Muscle of arm (tissue), 1 donor: ENCODE measurements at regions not wholly inside any gene's neighbourhood (a gene's known extent, or its start where the extent isn't known, plus 50 kb on each side); places are given as distances from the start of the nearest gene placed in this dataset.

Source experiments
- DNase-seq: peaks from one replicate; pipeline ENCODE4 v3.0.0-alpha.2; 2013

- DNase-seq, result no peak
Observed at GRCh38 chr6:22884456-22884855, 315.1 kb downstream of the HDGFL1 start.

GRCh38 chr6:22886650-22887581 lies 317.6 kb downstream of the HDGFL1 start:
- no peak for DNase-seq

- no peak for DNase-seq
Observed at GRCh38 chr6:22888163-22888752, 318.9 kb downstream of the HDGFL1 start.

GRCh38 chr6:22891934-22892333 lies 322.6 kb downstream of the HDGFL1 start:
- DNase-seq, result no peak

- DNase-seq, result peak; percentile 84
Observed at GRCh38 chr6:22892452-22892851, 323.1 kb downstream of the HDGFL1 start.

GRCh38 chr6:22896696-22897095 lies 327.3 kb downstream of the HDGFL1 start:
- DNase-seq, result no peak

GRCh38 chr6:22899426-22899825 lies 330.1 kb downstream of the HDGFL1 start:
- peak; percentile 40 for DNase-seq

GRCh38 chr6:22903826-22904225 lies 334.5 kb downstream of the HDGFL1 start:
- no peak for DNase-seq

GRCh38 chr6:22904431-22904830 lies 335.1 kb downstream of the HDGFL1 start:
- no peak for DNase-seq

GRCh38 chr6:22906091-22906549 lies 336.8 kb downstream of the HDGFL1 start:
- no peak for DNase-seq

- DNase-seq, result no peak
Observed at GRCh38 chr6:22907085-22907484, 337.7 kb downstream of the HDGFL1 start.

GRCh38 chr6:22910370-22910769 lies 341.0 kb downstream of the HDGFL1 start:
- DNase-seq, result no peak

- no peak for DNase-seq
Observed at GRCh38 chr6:22913612-22914011, 344.2 kb downstream of the HDGFL1 start.

GRCh38 chr6:22917344-22917743 lies 348.0 kb downstream of the HDGFL1 start:
- no peak for DNase-seq

GRCh38 chr6:22921828-22922227 lies 352.5 kb downstream of the HDGFL1 start:
- no peak for DNase-seq

GRCh38 chr6:22925304-22925835 lies 356.0 kb downstream of the HDGFL1 start:
- no peak for DNase-seq

GRCh38 chr6:22925920-22926789 lies 356.8 kb downstream of the HDGFL1 start:
- DNase-seq, result peak; percentile 60

- DNase-seq, result no peak
Observed at GRCh38 chr6:22926790-22927354, 357.5 kb downstream of the HDGFL1 start.

GRCh38 chr6:22928775-22929174 lies 359.4 kb downstream of the HDGFL1 start:
- DNase-seq, result no peak

GRCh38 chr6:22929311-22929985 lies 360.1 kb downstream of the HDGFL1 start:
- peak; percentile 56 for DNase-seq
